ENCODE measurements at regions not wholly inside any gene's neighbourhood (a gene's known extent, or its start where the extent isn't known, plus 50 kb on each side); places are given as distances from the start of the nearest gene placed in this dataset.

- no peak for DNase-seq (ENCODE audit: low read depth in 2 of 2)
- TF ChIP-seq CTCF (IDR thresholded peaks at IDR 0.05; ENCODE audit: low read depth, low read length) = no peak
- H3K4me3 ChIP-seq (replicated peaks in 1 of 2; ENCODE audit: low read depth in 2 of 2, low read length in 2 of 2) = no peak overlapping the region
These were observed 126.2 kb upstream of the KLHL25 start for GRCh38 chr15:85920956-85921355.

GRCh38 chr15:85924088-85924487 is 129.4 kb upstream of the KLHL25 start:
- TF ChIP-seq CTCF (IDR thresholded peaks at IDR 0.05; ENCODE audit: low read depth, low read length) = no peak
- no peak for DNase-seq (ENCODE audit: low read depth in 2 of 2)
- no peak overlapping the region for H3K4me3 ChIP-seq (replicated peaks in 1 of 2; ENCODE audit: low read depth in 2 of 2, low read length in 2 of 2)

- H3K4me3 ChIP-seq (replicated peaks in 1 of 2; ENCODE audit: low read depth in 2 of 2, low read length in 2 of 2) = no peak overlapping the region
- TF ChIP-seq CTCF (IDR thresholded peaks at IDR 0.05; ENCODE audit: low read depth, low read length) = no peak
- DNase-seq (ENCODE audit: low read depth in 2 of 2) = no peak
These were observed 131.0 kb upstream of the KLHL25 start for GRCh38 chr15:85925649-85926237.

DNA sequence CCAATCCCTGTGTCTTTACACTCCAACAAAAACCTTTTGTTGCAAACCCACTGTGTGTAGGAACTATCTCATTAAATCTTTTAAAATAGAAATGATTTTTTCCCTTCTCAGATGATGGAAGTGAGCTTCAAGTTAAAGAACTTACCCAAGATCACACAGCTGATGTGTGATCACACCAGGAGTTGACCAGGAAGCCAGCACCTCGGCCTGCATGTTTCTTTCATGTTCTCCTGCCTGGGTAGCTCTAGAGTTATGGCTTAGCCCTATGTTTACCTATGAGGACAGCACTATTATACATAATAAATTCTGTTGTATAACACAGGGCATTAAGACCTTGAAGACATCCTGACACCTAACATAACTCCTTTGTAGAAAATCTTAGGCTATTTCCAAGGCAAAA is 132.1 kb upstream of the KLHL25 start:
- no peak overlapping the region for H3K4me3 ChIP-seq (replicated peaks in 1 of 2; ENCODE audit: low read depth in 2 of 2, low read length in 2 of 2)
- TF ChIP-seq CTCF (IDR thresholded peaks at IDR 0.05; ENCODE audit: low read depth, low read length) = no peak
- DNase-seq (ENCODE audit: low read depth in 2 of 2) = no peak

- no peak overlapping the region for H3K4me3 ChIP-seq (replicated peaks in 1 of 2; ENCODE audit: low read depth in 2 of 2, low read length in 2 of 2)
- no peak for TF ChIP-seq CTCF (IDR thresholded peaks at IDR 0.05; ENCODE audit: low read depth, low read length)
These were observed 133.3 kb upstream of the KLHL25 start for GRCh38 chr15:85927931-85928537.

GRCh38 chr15:85929786-85930185 is 135.1 kb upstream of the KLHL25 start:
- no peak for DNase-seq (ENCODE audit: low read depth in 2 of 2)
- no peak for TF ChIP-seq CTCF (IDR thresholded peaks at IDR 0.05; ENCODE audit: low read depth, low read length)
- H3K4me3 ChIP-seq (replicated peaks in 1 of 2; ENCODE audit: low read depth in 2 of 2, low read length in 2 of 2) = no peak overlapping the region

More at GRCh38 chr15:85927931-85928537, 133.3 kb upstream of the KLHL25 start:
- no peak for DNase-seq (ENCODE audit: low read depth in 2 of 2)

- no peak for TF ChIP-seq CTCF (IDR thresholded peaks at IDR 0.05; ENCODE audit: low read depth, low read length)
- no peak overlapping the region for H3K4me3 ChIP-seq (replicated peaks in 1 of 2; ENCODE audit: low read depth in 2 of 2, low read length in 2 of 2)
- no peak for DNase-seq (ENCODE audit: low read depth in 2 of 2)
These were observed 137.7 kb upstream of the KLHL25 start for GRCh38 chr15:85932391-85932790.
